Tibial artery (tissue), 4 donors: ENCODE measurements at regions not wholly inside any gene's neighbourhood (a gene's known extent, or its start where the extent isn't known, plus 50 kb on each side); places are given as distances from the start of the nearest gene placed in this dataset.

Experiments used
- DNase-seq, 2 donors: peaks; one replicate each; pipeline ENCODE4 v3.0.0-alpha.2; 2019
- H3K27ac ChIP-seq, 2 donors: fragments of 200-600 bp; sonication (generic) in 1 of 2; 1 replicate in 1 of 2; 2 replicates in 1 of 2; pipeline ENCODE4 v1.5.1; 2018 to 2019; ENCODE audit warnings: mild to moderate bottlenecking in 1 of 2
- H3K27me3 ChIP-seq, 2 donors: fragments of 200-600 bp; sonication (generic) in 1 of 2; one replicate each; pipeline versions ENCODE4 v1.5.1 to v1.6.0; 2016 to 2019
- H3K36me3 ChIP-seq, 3 donors: fragments of 200-600 bp; sonication (generic) in 2 of 3; one replicate each; pipeline ENCODE4 v1.5.1; 2016 to 2019; ENCODE audit warnings: mild to moderate bottlenecking in 2 of 3
- H3K4me1 ChIP-seq, 4 donors: fragments of 200-600 bp; sonication (generic) in 2 of 4; 1 replicate in 3 of 4; 2 replicates in 1 of 4; pipeline ENCODE4 v1.5.1; 2016 to 2019
- H3K4me3 ChIP-seq, 2 donors: fragments of 200-600 bp; sonication (generic) in 1 of 2; 1 replicate in 1 of 2; 2 replicates in 1 of 2; pipeline ENCODE4 v1.5.1; 2018 to 2019; ENCODE audit warnings: mild to moderate bottlenecking in 2 of 2
- H3K9me3 ChIP-seq, 3 donors: fragments of 200-600 bp; sonication (generic) in 1 of 3; one replicate each; pipeline ENCODE4 v1.5.1; 2016 to 2019
- CTCF ChIP-seq, 2 experiments: fragments of 200-600 bp in 1 of 2; fragments of 450-650 bp in 1 of 2; IDR thresholded peaks; one replicate each; pipeline ENCODE4 v1.5.1; 2017 to 2019; ENCODE audit warnings: antibody characterized with exemption in 2 of 2, mild to moderate bottlenecking in 1 of 2, moderate library complexity in 1 of 2
- intact Hi-C: fragments of 100-400 bp; cut with DNase I; formaldehyde crosslinking; loops from one replicate; pipeline ENCODE4 v1.15.0; 2023; ENCODE audit warnings: low total_unique reads

GRCh38 chr7:46218461-46219200, 297.6 kb upstream of the IGFBP3 start:
- Histone ChIP-seq H3K27me3 (no peaks in the 10 kb centered on the region), H3K36me3 (no peaks in the 10 kb centered on the region), H3K27ac (no peak overlapping the region), H3K4me1 (no peaks in the 10 kb centered on the region), H3K4me3 (no peak overlapping the region), H3K9me3 (no peaks in the 10 kb centered on the region)
- no peak for DNase-seq
- intact Hi-C loops: no loop called here
- TF ChIP-seq CTCF (IDR thresholded peaks at IDR 0.05): no peak

GRCh38 chr7:46215987-46216567, 295.0 kb upstream of the IGFBP3 start:
- Histone ChIP-seq H3K27ac (no peak overlapping the region), H3K36me3 (no peaks in the 10 kb centered on the region), H3K9me3 (no peaks in the 10 kb centered on the region), H3K27me3 (no peaks in the 10 kb centered on the region), H3K4me3 (no peak overlapping the region), H3K4me1 (no peaks in the 10 kb centered on the region)
- TF ChIP-seq CTCF (IDR thresholded peaks at IDR 0.05): no peak
- DNase-seq: no peak
- intact Hi-C loops: no loop called here

GRCh38 chr7:46214526-46214925, 293.5 kb upstream of the IGFBP3 start:
- H3K27me3 ChIP-seq: no peaks in the 10 kb centered on the region
- H3K9me3 ChIP-seq: no peaks in the 10 kb centered on the region
- H3K36me3 ChIP-seq: no peaks in the 10 kb centered on the region
- H3K27ac ChIP-seq: no peak overlapping the region
- no peaks in the 10 kb centered on the region for H3K4me1 ChIP-seq
- intact Hi-C loops: no loop called here
- H3K4me3 ChIP-seq: no peak overlapping the region
- DNase-seq: no peak
- TF ChIP-seq CTCF (IDR thresholded peaks at IDR 0.05): no peak

GRCh38 chr7:46213154-46213537, 292.1 kb upstream of the IGFBP3 start:
- no peak for DNase-seq
- no peaks in the 10 kb centered on the region for H3K36me3 ChIP-seq
- no peak overlapping the region for H3K4me3 ChIP-seq
- H3K27me3 ChIP-seq: no peaks in the 10 kb centered on the region
- H3K4me1 ChIP-seq: no peaks in the 10 kb centered on the region
- no peak for TF ChIP-seq CTCF (IDR thresholded peaks at IDR 0.05)
- no peaks in the 10 kb centered on the region for H3K9me3 ChIP-seq
- intact Hi-C loops: no loop called here
- H3K27ac ChIP-seq: no peak overlapping the region

- H3K27ac ChIP-seq: no peak overlapping the region
- no peak overlapping the region for H3K4me3 ChIP-seq
- H3K4me1 ChIP-seq: no peaks in the 10 kb centered on the region
- DNase-seq: no peak
- no peaks in the 10 kb centered on the region for H3K9me3 ChIP-seq
- no peaks in the 10 kb centered on the region for H3K27me3 ChIP-seq
- H3K36me3 ChIP-seq: no peaks in the 10 kb centered on the region
- intact Hi-C loops: no loop called here
- no peak for TF ChIP-seq CTCF (IDR thresholded peaks at IDR 0.05)
Measured at GRCh38 chr7:46212425-46213153, 291.5 kb upstream of the IGFBP3 start.
